CD4-positive, alpha-beta T cell treated with Interleukin-6 for 4 hours (primary cell): ENCODE measurements at regions not wholly inside any gene's neighbourhood (a gene's known extent, or its start where the extent isn't known, plus 50 kb on each side); places are given as distances from the start of the nearest gene placed in this dataset.
"Not testable (repeated sequence)": the region's sequence is repeated elsewhere in the genome, so short reads cannot be mapped to it uniquely, and the experiment has no call there.

ENCODE experiments used
- DNase-seq: peaks from one replicate; pipeline ENCODE4 v3.0.0-alpha.2; 2020; ENCODE audit warnings: mixed read lengths

GRCh38 chr2:125643128-125643527, 1012.8 kb upstream of the GYPC start:
- no peak for DNase-seq

GRCh38 chr2:125643585-125643984, 1012.4 kb upstream of the GYPC start:
- no peak for DNase-seq

- no peak for DNase-seq
Measured at GRCh38 chr2:125644257-125644656, 1011.7 kb upstream of the GYPC start.

GRCh38 chr2:125652280-125652679, 1003.7 kb upstream of the GYPC start:
- DNase-seq = no peak

- DNase-seq = no peak
Measured at GRCh38 chr2:125654226-125654625, 1001.7 kb upstream of the GYPC start.

GRCh38 chr2:125656190-125656589, 999.8 kb upstream of the GYPC start:
- DNase-seq = no peak

GRCh38 chr2:125658583-125658982, 997.4 kb upstream of the GYPC start:
- no peak for DNase-seq

- not testable (repeated sequence) for DNase-seq
Measured at GRCh38 chr2:125660369-125660768, 995.6 kb upstream of the GYPC start.

- no peak for DNase-seq
Measured at GRCh38 chr2:125667630-125668029, 988.3 kb upstream of the GYPC start.

- DNase-seq = no peak
Measured at GRCh38 chr2:125679903-125680302, 976.1 kb upstream of the GYPC start.

- DNase-seq = no peak
Measured at GRCh38 chr2:125680809-125681208, 975.1 kb upstream of the GYPC start.

GRCh38 chr2:125681576-125681975, 974.4 kb upstream of the GYPC start:
- no peak for DNase-seq

- no peak for DNase-seq
Measured at GRCh38 chr2:125681976-125682805, 973.8 kb upstream of the GYPC start.

GRCh38 chr2:125684256-125684655, 971.7 kb upstream of the GYPC start:
- DNase-seq = no peak

- no peak for DNase-seq
Measured at GRCh38 chr2:125684932-125685331, 971.0 kb upstream of the GYPC start.

- DNase-seq = no peak
Measured at GRCh38 chr2:125696560-125696959, 959.4 kb upstream of the GYPC start.

- no peak for DNase-seq
Measured at GRCh38 chr2:125698280-125698679, 957.7 kb upstream of the GYPC start.

GRCh38 chr2:125701070-125701469, 954.9 kb upstream of the GYPC start:
- DNase-seq = no peak

GRCh38 chr2:125707611-125708010, 948.3 kb upstream of the GYPC start:
- DNase-seq = no peak

GRCh38 chr2:125710561-125710960, 945.4 kb upstream of the GYPC start:
- no peak for DNase-seq

- no peak for DNase-seq
Measured at GRCh38 chr2:125711075-125711474, 944.9 kb upstream of the GYPC start.

- DNase-seq = no peak
Measured at GRCh38 chr2:125713533-125713932, 942.4 kb upstream of the GYPC start.

GRCh38 chr2:125721072-125721721, 934.8 kb upstream of the GYPC start:
- no peak for DNase-seq

- DNase-seq = no peak
Measured at GRCh38 chr2:125730921-125731320, 925.0 kb upstream of the GYPC start.

GRCh38 chr2:125736306-125736705, 919.7 kb upstream of the GYPC start:
- DNase-seq = no peak
